HL-60 (cell line): ENCODE measurements at regions not wholly inside any gene's neighbourhood (a gene's known extent, or its start where the extent isn't known, plus 50 kb on each side); places are given as distances from the start of the nearest gene placed in this dataset.
A peak's percentile ranks its signal among the peaks of the same experiment; 100 is the strongest.

Experiments
- DNase-seq, 2 experiments: peaks; one replicate each; pipeline ENCODE4 v3.0.0-alpha.2; 2010 to 2020; ENCODE audit warnings: low read depth in 1 of 2, low spot score in 1 of 2
- H3K27ac ChIP-seq: fragments of 250-450 bp; sonication (Bioruptor Pico); replicated peaks from 2 replicates; pipeline ENCODE4 v1.5.1; 2020; ENCODE audit warnings: mild to moderate bottlenecking, moderate library complexity
- H3K27me3 ChIP-seq: fragments of 250-450 bp; sonication (Bioruptor Pico); 2 replicates; pipeline ENCODE4 v1.5.1; 2021; ENCODE audit warnings: mild to moderate bottlenecking, moderate library complexity; ENCODE audit not compliant: insufficient read depth, poor library complexity, severe bottlenecking
- H3K4me3 ChIP-seq: replicated peaks from 2 replicates; pipeline ENCODE4 v1.5.1; 2011; ENCODE audit warnings: mild to moderate bottlenecking, control low read depth, low read length; ENCODE audit not compliant: insufficient read depth
- CTCF ChIP-seq: IDR thresholded peaks from one replicate; pipeline ENCODE4 v1.5.1; 2011; ENCODE audit warnings: low read length, control low read depth, inconsistent platforms; ENCODE audit not compliant: insufficient read depth
- GABPA ChIP-seq: IDR thresholded peaks from 2 replicates; pipeline ENCODE4 v1.6.1; 2012; ENCODE audit warnings: low read depth
- POLR2AphosphoS5 ChIP-seq: IDR thresholded peaks from 2 replicates; pipeline ENCODE4 v1.6.1; 2012; ENCODE audit warnings: low read depth
- REST ChIP-seq: IDR thresholded peaks from 2 replicates; pipeline ENCODE4 v1.6.1; 2012; ENCODE audit warnings: low read depth; ENCODE audit not compliant: insufficient replicate concordance
- SPI1 ChIP-seq: IDR thresholded peaks from 2 replicates; pipeline ENCODE4 v1.6.1; 2012; ENCODE audit warnings: low read depth, mild to moderate bottlenecking, borderline replicate concordance

- peak; percentile 53 to 63 for DNase-seq
- Histone ChIP-seq H3K27me3 (no peaks in the 10 kb centered on the region), H3K27ac (peak overlapping the region; percentile 97), H3K4me3 (peak overlapping the region; percentile 61)
- TF ChIP-seq CTCF (no peak), POLR2AphosphoS5 (peak; percentile 58; the same call in 1 of the 2 replicates), GABPA (no peak), SPI1 (no peak), REST (no peak)
These were observed 55.2 kb upstream of the RREB1 start for GRCh38 chr6:7052443-7053011.

DNA sequence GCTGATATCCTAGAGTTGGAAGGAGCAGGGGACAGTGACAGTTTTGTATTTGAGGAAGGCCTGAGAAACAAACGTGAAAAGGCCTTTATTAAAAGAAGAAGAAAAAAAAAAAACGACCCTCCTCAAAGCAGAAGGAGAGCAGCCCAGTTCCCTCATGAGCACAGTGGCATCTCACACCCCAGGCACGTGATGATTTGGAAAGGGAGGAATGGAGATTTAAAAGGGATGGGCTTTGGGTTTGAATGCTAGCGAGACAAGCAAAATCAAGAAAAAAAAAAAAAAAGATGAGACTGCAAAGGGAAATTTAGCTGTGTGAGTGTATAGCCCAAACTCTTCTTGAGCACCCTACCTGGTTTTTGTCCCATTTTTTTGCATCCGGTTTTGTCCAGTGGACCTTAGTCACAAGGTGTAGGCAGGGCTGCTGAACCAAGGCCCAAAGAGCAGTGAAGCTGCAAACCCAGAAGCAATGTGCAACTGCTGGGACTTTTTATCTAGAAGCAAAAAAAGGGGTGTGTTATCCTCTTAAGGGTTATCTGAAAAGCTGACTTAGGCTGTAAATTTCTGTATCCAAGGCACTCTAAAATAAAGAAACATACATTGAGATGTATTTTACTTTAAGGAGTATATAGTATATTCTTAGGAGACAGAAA is 54.5 kb upstream of the RREB1 start:
- TF ChIP-seq GABPA, result no peak
- no peak for TF ChIP-seq REST
- no peak for TF ChIP-seq CTCF
- TF ChIP-seq POLR2AphosphoS5, result no peak
- TF ChIP-seq SPI1, result no peak
- no peaks in the 10 kb centered on the region for H3K27me3 ChIP-seq
- H3K4me3 ChIP-seq, result peak overlapping the region; percentile 61; the same call in 1 of the 2 replicates
- peak overlapping the region; percentile 97 for H3K27ac ChIP-seq
- peak in 1 of 2 experiments; percentile 41 for DNase-seq
